MM.1S (cell line): ENCODE measurements at regions not wholly inside any gene's neighbourhood (a gene's known extent, or its start where the extent isn't known, plus 50 kb on each side); places are given as distances from the start of the nearest gene placed in this dataset.

Experiments used
- DNase-seq: peaks from one replicate; pipeline ENCODE4 v3.0.0-alpha.2; 2015
- H2AFZ ChIP-seq: fragments of 300-600 bp; sonication (generic); 2 replicates; pipeline ENCODE4 v1.6.0; 2016; ENCODE audit warnings: antibody characterized with exemption, low read length
- H3F3A ChIP-seq: fragments of 300-600 bp; sonication (generic); 2 replicates; pipeline ENCODE4 v1.6.1; 2016; ENCODE audit warnings: mild to moderate bottlenecking, antibody characterized with exemption, low read length, moderate library complexity, mixed read lengths; ENCODE audit not compliant: insufficient read depth
- H3K27ac ChIP-seq: fragments of 300-600 bp; sonication (generic); 2 replicates; pipeline ENCODE4 v1.5.1; 2016; ENCODE audit warnings: mild to moderate bottlenecking, low read length
- H3K27me3 ChIP-seq: fragments of 300-600 bp; sonication (generic); replicated peaks from 2 replicates; pipeline ENCODE4 v1.6.0; 2016; ENCODE audit warnings: low read length; ENCODE audit not compliant: insufficient read depth
- H3K36me3 ChIP-seq: fragments of 300-600 bp; sonication (generic); replicated peaks from 2 replicates; pipeline ENCODE4 v1.6.1; 2016; ENCODE audit warnings: mild to moderate bottlenecking, low read length, mixed read lengths; ENCODE audit not compliant: insufficient read depth
- H3K4me1 ChIP-seq: fragments of 300-600 bp; sonication (generic); 2 replicates; pipeline ENCODE4 v1.6.1; 2016; ENCODE audit warnings: low read length, mixed read lengths
- H3K4me2 ChIP-seq: fragments of 300-600 bp; sonication (generic); 2 replicates; pipeline ENCODE4 v1.6.0; 2016; ENCODE audit warnings: low read depth, low read length
- H3K4me3 ChIP-seq: fragments of 300-600 bp; sonication (generic); 2 replicates; pipeline ENCODE4 v1.5.1; 2016; ENCODE audit warnings: low read length, mixed read lengths
- H3K79me2 ChIP-seq: fragments of 300-600 bp; sonication (generic); 2 replicates; pipeline ENCODE4 v1.6.1; 2016; ENCODE audit warnings: mixed run types, low read length, mixed read lengths
- H3K9ac ChIP-seq: fragments of 300-600 bp; sonication (generic); 2 replicates; pipeline ENCODE4 v1.6.1; 2016; ENCODE audit warnings: low read length, mixed read lengths
- H3K9me2 ChIP-seq: fragments of 300-600 bp; sonication (generic); replicated peaks from 2 replicates; pipeline ENCODE4 v1.6.1; 2016; ENCODE audit warnings: mild to moderate bottlenecking, low read length, mixed read lengths; ENCODE audit not compliant: insufficient read depth
- H3K9me3 ChIP-seq: fragments of 300-600 bp; sonication (generic); replicated peaks from 2 replicates; pipeline ENCODE4 v1.6.1; 2016; ENCODE audit warnings: mild to moderate bottlenecking, low read length, mixed read lengths; ENCODE audit not compliant: insufficient read depth
- H4K20me1 ChIP-seq: fragments of 300-600 bp; sonication (generic); 2 replicates; pipeline ENCODE4 v1.6.1; 2016; ENCODE audit warnings: mild to moderate bottlenecking, low read length, moderate library complexity, mixed read lengths; ENCODE audit not compliant: insufficient read depth
- EZH2 ChIP-seq: fragments of 300-600 bp; sonication (generic); optimal IDR thresholded peaks from 2 replicates; pipeline ENCODE3; 2017; ENCODE audit warnings: low read depth, mild to moderate bottlenecking, antibody characterized with exemption, low read length, mixed read lengths
- EZH2phosphoT487 ChIP-seq: fragments of 300-600 bp; sonication (generic); IDR thresholded peaks from 2 replicates; pipeline ENCODE4 v1.6.1; 2018; ENCODE audit warnings: antibody characterized with exemption, low read length
- TF ChIP-seq, protein P1 (sequence below): fragments of 300-600 bp; sonication (generic); IDR thresholded peaks from 2 replicates; pipeline ENCODE4 v1.5.1; 2016; ENCODE audit warnings: antibody characterized with exemption, low read length, mixed read lengths

GRCh38 chr11:38498721-38499120 lies 1900.7 kb upstream of the RAG2 start:
- Histone ChIP-seq H3K27me3 (no peaks in the 10 kb centered on the region), H3K79me2 (no peaks in the 10 kb centered on the region), H3K4me1 (no peaks in the 10 kb centered on the region), H2AFZ (no peak overlapping the region), H3K4me2 (no peak overlapping the region), H3K9ac (no peak overlapping the region), H3K4me3 (no peak overlapping the region), H3K27ac (no peak overlapping the region), H3K9me2 (no peaks in the 10 kb centered on the region), H3K36me3 (no peaks in the 10 kb centered on the region), H4K20me1 (no peaks in the 10 kb centered on the region), H3F3A (no peaks in the 10 kb centered on the region), H3K9me3 (no peaks in the 10 kb centered on the region)
- TF ChIP-seq EZH2 (no peak), EZH2phosphoT487 (no peak)
- TF ChIP-seq, protein P1, sequence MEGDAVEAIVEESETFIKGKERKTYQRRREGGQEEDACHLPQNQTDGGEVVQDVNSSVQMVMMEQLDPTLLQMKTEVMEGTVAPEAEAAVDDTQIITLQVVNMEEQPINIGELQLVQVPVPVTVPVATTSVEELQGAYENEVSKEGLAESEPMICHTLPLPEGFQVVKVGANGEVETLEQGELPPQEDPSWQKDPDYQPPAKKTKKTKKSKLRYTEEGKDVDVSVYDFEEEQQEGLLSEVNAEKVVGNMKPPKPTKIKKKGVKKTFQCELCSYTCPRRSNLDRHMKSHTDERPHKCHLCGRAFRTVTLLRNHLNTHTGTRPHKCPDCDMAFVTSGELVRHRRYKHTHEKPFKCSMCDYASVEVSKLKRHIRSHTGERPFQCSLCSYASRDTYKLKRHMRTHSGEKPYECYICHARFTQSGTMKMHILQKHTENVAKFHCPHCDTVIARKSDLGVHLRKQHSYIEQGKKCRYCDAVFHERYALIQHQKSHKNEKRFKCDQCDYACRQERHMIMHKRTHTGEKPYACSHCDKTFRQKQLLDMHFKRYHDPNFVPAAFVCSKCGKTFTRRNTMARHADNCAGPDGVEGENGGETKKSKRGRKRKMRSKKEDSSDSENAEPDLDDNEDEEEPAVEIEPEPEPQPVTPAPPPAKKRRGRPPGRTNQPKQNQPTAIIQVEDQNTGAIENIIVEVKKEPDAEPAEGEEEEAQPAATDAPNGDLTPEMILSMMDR: no peak
- DNase-seq: no peak

- Histone ChIP-seq H3K9me2 (no peaks in the 10 kb centered on the region), H3K27me3 (no peaks in the 10 kb centered on the region), H3K4me1 (no peaks in the 10 kb centered on the region), H3K9ac (no peak overlapping the region), H3K27ac (no peak overlapping the region), H3K4me2 (no peak overlapping the region), H3K79me2 (no peaks in the 10 kb centered on the region), H3K9me3 (no peaks in the 10 kb centered on the region), H4K20me1 (no peaks in the 10 kb centered on the region), H2AFZ (no peak overlapping the region), H3F3A (no peaks in the 10 kb centered on the region), H3K36me3 (no peaks in the 10 kb centered on the region), H3K4me3 (no peak overlapping the region)
- no peak for TF ChIP-seq EZH2phosphoT487
- TF ChIP-seq EZH2: no peak
- TF ChIP-seq, protein P1: no peak
- DNase-seq: no peak
These were observed 1894.0 kb upstream of the RAG2 start for GRCh38 chr11:38491986-38492385.

DNA sequence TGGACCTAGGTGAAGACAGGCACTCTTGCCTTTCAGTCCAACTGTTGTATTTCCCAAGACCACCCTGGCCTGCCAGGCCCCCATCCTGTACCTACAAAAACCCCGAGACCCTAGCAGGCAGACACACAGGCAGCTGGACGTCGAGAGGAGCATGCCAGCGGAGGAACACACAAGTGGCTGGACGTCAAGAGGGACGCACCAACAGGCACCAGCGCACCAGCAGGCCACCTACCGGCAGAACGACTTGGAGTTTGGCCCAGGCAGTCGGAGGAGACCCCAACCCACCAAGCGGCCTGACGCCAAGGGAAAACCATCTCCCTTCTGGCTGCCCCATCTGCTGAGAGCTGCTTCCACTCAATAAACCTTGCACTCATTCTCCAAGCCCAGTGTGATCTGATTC lies 1883.4 kb upstream of the RAG2 start:
- Histone ChIP-seq H3K27me3 (no peaks in the 10 kb centered on the region), H3K9me3 (no peaks in the 10 kb centered on the region), H3K27ac (no peak overlapping the region), H3K79me2 (no peaks in the 10 kb centered on the region), H4K20me1 (no peaks in the 10 kb centered on the region), H3K9me2 (no peaks in the 10 kb centered on the region), H3K4me3 (no peak overlapping the region), H3K4me2 (no peak overlapping the region), H3K9ac (no peak overlapping the region), H3F3A (no peaks in the 10 kb centered on the region), H2AFZ (no peak overlapping the region), H3K4me1 (no peaks in the 10 kb centered on the region), H3K36me3 (no peaks in the 10 kb centered on the region)
- TF ChIP-seq, protein P1: no peak
- TF ChIP-seq EZH2: no peak
- TF ChIP-seq EZH2phosphoT487: no peak
- DNase-seq: no peak
